Uterus (tissue), 2 donors: ENCODE measurements at regions not wholly inside any gene's neighbourhood (a gene's known extent, or its start where the extent isn't known, plus 50 kb on each side); places are given as distances from the start of the nearest gene placed in this dataset.

Experiments used
- POLR2A ChIP-seq, 2 donors: fragments of 450-650 bp; IDR thresholded peaks; one replicate each; pipeline ENCODE4 v1.6.1; 2016; ENCODE audit warnings: antibody characterized with exemption in 2 of 2, mild to moderate bottlenecking in 1 of 2, moderate library complexity in 1 of 2
- TF ChIP-seq, protein P1 (sequence below), 4 experiments: fragments of 200-600 bp in 2 of 4; fragments of 450-650 bp in 2 of 4; sonication (generic) in 2 of 4; IDR thresholded peaks; one replicate each; pipeline ENCODE4 v1.5.1; 2016 to 2019; ENCODE audit warnings: antibody characterized with exemption in 4 of 4, mild to moderate bottlenecking in 2 of 4, moderate library complexity in 1 of 4

- TF ChIP-seq, protein P1, sequence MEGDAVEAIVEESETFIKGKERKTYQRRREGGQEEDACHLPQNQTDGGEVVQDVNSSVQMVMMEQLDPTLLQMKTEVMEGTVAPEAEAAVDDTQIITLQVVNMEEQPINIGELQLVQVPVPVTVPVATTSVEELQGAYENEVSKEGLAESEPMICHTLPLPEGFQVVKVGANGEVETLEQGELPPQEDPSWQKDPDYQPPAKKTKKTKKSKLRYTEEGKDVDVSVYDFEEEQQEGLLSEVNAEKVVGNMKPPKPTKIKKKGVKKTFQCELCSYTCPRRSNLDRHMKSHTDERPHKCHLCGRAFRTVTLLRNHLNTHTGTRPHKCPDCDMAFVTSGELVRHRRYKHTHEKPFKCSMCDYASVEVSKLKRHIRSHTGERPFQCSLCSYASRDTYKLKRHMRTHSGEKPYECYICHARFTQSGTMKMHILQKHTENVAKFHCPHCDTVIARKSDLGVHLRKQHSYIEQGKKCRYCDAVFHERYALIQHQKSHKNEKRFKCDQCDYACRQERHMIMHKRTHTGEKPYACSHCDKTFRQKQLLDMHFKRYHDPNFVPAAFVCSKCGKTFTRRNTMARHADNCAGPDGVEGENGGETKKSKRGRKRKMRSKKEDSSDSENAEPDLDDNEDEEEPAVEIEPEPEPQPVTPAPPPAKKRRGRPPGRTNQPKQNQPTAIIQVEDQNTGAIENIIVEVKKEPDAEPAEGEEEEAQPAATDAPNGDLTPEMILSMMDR (IDR thresholded peaks at IDR 0.05): no peak
- no peak for TF ChIP-seq POLR2A (IDR thresholded peaks at IDR 0.05)
Observed at GRCh38 chr10:8297959-8298358, 243.5 kb downstream of the GATA3 start.
